HepG2 (cell line): ENCODE measurements at regions not wholly inside any gene's neighbourhood (a gene's known extent, or its start where the extent isn't known, plus 50 kb on each side); places are given as distances from the start of the nearest gene placed in this dataset.

Experiments used
- ATF7 ChIP-seq, 2 experiments: fragments of 450-650 bp in 1 of 2; sonication (generic) in 1 of 2; formaldehyde crosslinking in 1 of 2; IDR thresholded peaks; 2 replicates each; pipeline versions ENCODE4 v1.4.0 to v1.6.1; 2016 to 2020; ENCODE audit warnings: antibody characterized with exemption in 1 of 2, mild to moderate bottlenecking in 1 of 2, missing genetic modification reagents in 1 of 2
- CTCF ChIP-seq: sonication (generic); formaldehyde crosslinking; IDR thresholded peaks from 2 replicates; pipeline ENCODE4 v1.5.0; 2020; ENCODE audit warnings: mild to moderate bottlenecking, missing genetic modification reagents, moderate library complexity
- EHMT2 ChIP-seq: fragments of 200-600 bp; sonication (generic); IDR thresholded peaks from 2 replicates; pipeline ENCODE4 v1.7.0; 2017; ENCODE audit warnings: antibody characterized with exemption, low read depth, low read length, borderline replicate concordance
- EZH2 ChIP-seq: conservative IDR thresholded peaks from 2 replicates; pipeline ENCODE4 v1.6.1; 2012; ENCODE audit warnings: mild to moderate bottlenecking, low read depth, low read length, moderate library complexity
- PATZ1 ChIP-seq: sonication (generic); formaldehyde crosslinking; IDR thresholded peaks from 2 replicates; pipeline ENCODE4 v1.4.0; 2020; ENCODE audit warnings: missing genetic modification reagents
- PCBP1 ChIP-seq: fragments of 200-400 bp; formaldehyde crosslinking; IDR thresholded peaks from 2 replicates; pipeline ENCODE4 v1.6.1; 2017; ENCODE audit warnings: mild to moderate bottlenecking, low read depth, low read length, borderline replicate concordance
- PREB ChIP-seq: sonication (generic); formaldehyde crosslinking; IDR thresholded peaks from 2 replicates; pipeline ENCODE4 v1.4.0; 2020; ENCODE audit warnings: missing genetic modification reagents
- SP4 ChIP-seq: sonication (generic); formaldehyde crosslinking; IDR thresholded peaks from 2 replicates; pipeline ENCODE4 v1.8.1; 2023; ENCODE audit warnings: mild to moderate bottlenecking, missing genetic modification reagents
- YEATS2 ChIP-seq: sonication (generic); formaldehyde crosslinking; IDR thresholded peaks from 2 replicates; pipeline ENCODE4 v1.4.0; 2020; ENCODE audit warnings: missing genetic modification reagents, borderline replicate concordance
- ZNF747 ChIP-seq: sonication (generic); formaldehyde crosslinking; IDR thresholded peaks from 2 replicates; pipeline ENCODE4 v1.8.1; 2023; ENCODE audit warnings: missing genetic modification reagents, mild to moderate bottlenecking, borderline replicate concordance
- ZNF83 ChIP-seq: sonication (generic); formaldehyde crosslinking; IDR thresholded peaks from 2 replicates; pipeline ENCODE4 v1.4.0; 2020; ENCODE audit warnings: missing genetic modification reagents, mild to moderate bottlenecking, borderline replicate concordance

DNA sequence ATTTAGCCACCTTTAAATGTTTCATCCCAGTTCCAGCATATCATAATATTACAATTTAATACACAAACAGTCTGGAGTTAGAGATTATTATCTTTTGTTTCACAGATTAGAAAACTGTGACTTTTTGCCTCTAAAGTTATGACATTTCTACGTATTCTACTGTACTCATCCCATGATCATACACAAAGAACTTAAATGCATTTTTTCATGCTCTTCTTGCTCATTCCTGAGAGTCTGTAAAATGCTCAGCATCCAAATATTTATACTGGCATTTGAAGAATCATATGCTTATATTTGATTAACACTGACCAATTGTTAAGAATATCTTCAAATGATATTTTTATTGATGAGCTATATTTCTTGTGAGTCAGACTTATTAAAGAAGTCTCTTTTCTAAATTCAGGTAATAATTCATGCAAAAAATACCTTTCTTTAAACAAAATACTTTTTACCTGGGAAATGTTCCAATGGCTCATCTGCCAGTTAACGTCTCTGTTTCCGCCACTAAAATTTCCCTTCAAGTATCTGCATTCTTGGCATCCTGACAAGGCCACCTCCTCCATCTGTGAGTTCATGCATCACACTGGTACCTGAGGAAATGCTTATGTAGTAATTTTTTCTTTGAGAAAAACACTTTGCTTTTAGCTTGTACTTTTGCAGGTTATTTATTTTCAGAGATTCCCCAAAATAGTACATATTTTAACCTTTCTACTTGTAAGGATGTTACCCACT, 139.6 kb upstream of the RASA1 start:
- TF ChIP-seq YEATS2 (CRISPR knock-in tag) (no peak), CTCF (CRISPR knock-in tag) (no peak), SP4 (CRISPR knock-in tag) (no peak), PCBP1 (no peak), ATF7 (IDR thresholded peaks at IDR 0.05) (no peak), ATF7 (CRISPR knock-in tag; IDR thresholded peaks at IDR 0.05) (no peak), ZNF83 (no peak), EZH2 (no peak), ZNF747 (CRISPR knock-in tag) (no peak), PATZ1 (no peak), PREB (CRISPR knock-in tag) (no peak), EHMT2 (no peak)
